GM19468 (cell line): ENCODE measurements at regions not wholly inside any gene's neighbourhood (a gene's known extent, or its start where the extent isn't known, plus 50 kb on each side); places are given as distances from the start of the nearest gene placed in this dataset.
"Not testable (repeated sequence)": the region's sequence is repeated elsewhere in the genome, so short reads cannot be mapped to it uniquely, and the experiment has no call there.

Source experiments
- ATAC-seq: cut with Tn5 transposase; IDR thresholded peaks from one replicate; pipeline ENCODE4 v1.9.1; 2021; ENCODE audit warnings: mild to moderate bottlenecking, moderate library complexity, moderate number of reproducible peaks; ENCODE audit not compliant: unreplicated experiment; ENCODE audit errors: extremely low read depth

- ATAC-seq: no peak
Observed at GRCh38 chr10:84838851-84839250, 510.5 kb downstream of the CCSER2 start.

GRCh38 chr10:84842593-84842992 is 514.2 kb downstream of the CCSER2 start:
- no peak for ATAC-seq

- ATAC-seq: no peak
Observed at GRCh38 chr10:84844461-84844860, 516.1 kb downstream of the CCSER2 start.

- ATAC-seq: no peak
Observed at GRCh38 chr10:84845628-84846261, 517.4 kb downstream of the CCSER2 start.

- no peak for ATAC-seq
Observed at GRCh38 chr10:84846658-84847316, 518.4 kb downstream of the CCSER2 start.

GRCh38 chr10:84848967-84849366 is 520.6 kb downstream of the CCSER2 start:
- no peak for ATAC-seq

GRCh38 chr10:84850826-84851225 is 522.4 kb downstream of the CCSER2 start:
- ATAC-seq: no peak

- no peak for ATAC-seq
Observed at GRCh38 chr10:84854439-84854838, 526.0 kb downstream of the CCSER2 start.

GRCh38 chr10:84860855-84861254 is 532.5 kb downstream of the CCSER2 start:
- no peak for ATAC-seq

- no peak for ATAC-seq
Observed at GRCh38 chr10:84862551-84862950, 534.2 kb downstream of the CCSER2 start.

GRCh38 chr10:84863675-84864074 is 535.3 kb downstream of the CCSER2 start:
- no peak for ATAC-seq

- no peak for ATAC-seq
Observed at GRCh38 chr10:84876116-84876999, 548.0 kb downstream of the CCSER2 start.

GRCh38 chr10:84879991-84880390 is 551.6 kb downstream of the CCSER2 start:
- no peak for ATAC-seq

- not testable (repeated sequence) for ATAC-seq
Observed at GRCh38 chr10:84881696-84882095, 553.3 kb downstream of the CCSER2 start.

- no peak for ATAC-seq
Observed at GRCh38 chr10:84890706-84891105, 562.3 kb downstream of the CCSER2 start.

GRCh38 chr10:84891631-84892030 is 563.2 kb downstream of the CCSER2 start:
- ATAC-seq: no peak

- ATAC-seq: no peak
Observed at GRCh38 chr10:84895541-84895940, 567.2 kb downstream of the CCSER2 start.

GRCh38 chr10:84896909-84897308 is 568.5 kb downstream of the CCSER2 start:
- no peak for ATAC-seq

GRCh38 chr10:84899268-84899667 is 570.9 kb downstream of the CCSER2 start:
- ATAC-seq: no peak

GRCh38 chr10:84900141-84900540 is 571.8 kb downstream of the CCSER2 start:
- ATAC-seq: no peak

- ATAC-seq: no peak
Observed at GRCh38 chr10:84901885-84902284, 573.5 kb downstream of the CCSER2 start.
